ENCODE measurements at regions not wholly inside any gene's neighbourhood (a gene's known extent, or its start where the extent isn't known, plus 50 kb on each side); places are given as distances from the start of the nearest gene placed in this dataset.

GRCh38 chr7:41084381-41084780 lies 618.5 kb downstream of the INHBA start:
- no peak overlapping the region for H3K9ac ChIP-seq
- H3K27ac Mint-ChIP-seq: no peak overlapping the region
- no peaks in the 10 kb centered on the region for H3K27me3 Mint-ChIP-seq (ENCODE audit: insufficient read depth, low read depth)
- H3K4me2 ChIP-seq: no peak overlapping the region
- H3K36me3 ChIP-seq: no peaks in the 10 kb centered on the region
- H3K79me2 ChIP-seq (ENCODE audit: low read depth): no peaks in the 10 kb centered on the region
- H3F3A ChIP-seq (ENCODE audit: low read depth): no peaks in the 10 kb centered on the region
- peaks cover 2% of the 10 kb centered on the region for H3K4me1 Mint-ChIP-seq
- H3K27me3 ChIP-seq: no peaks in the 10 kb centered on the region
- H4K20me1 ChIP-seq (ENCODE audit: low read depth): no peaks in the 10 kb centered on the region
- H3K36me3 Mint-ChIP-seq: no peaks in the 10 kb centered on the region
- H3K4me3 Mint-ChIP-seq: no peak overlapping the region
- no peak overlapping the region for H2AFZ ChIP-seq (replicated peaks)
- H3K4me1 ChIP-seq: no peaks in the 10 kb centered on the region
- H3K9me3 ChIP-seq (ENCODE audit: low read depth): no peaks in the 10 kb centered on the region
- no peak overlapping the region for H3K27ac ChIP-seq
- TF ChIP-seq EZH2 (IDR thresholded peaks at IDR 0.05): no peak
- no peak for TF ChIP-seq CTCF (IDR thresholded peaks at IDR 0.05)
- no peak for TF ChIP-seq EZH2phosphoT487 (IDR thresholded peaks at IDR 0.05)
- DNase-seq (ENCODE audit: low spot score): no peak
- no peak overlapping the region for H3K4me3 ChIP-seq
- H3K9me3 Mint-ChIP-seq: peaks cover 5% of the 10 kb centered on the region

GRCh38 chr7:41069635-41070034 lies 633.3 kb downstream of the INHBA start:
- no peak for DNase-seq (ENCODE audit: low spot score)
- H4K20me1 ChIP-seq (ENCODE audit: low read depth): no peaks in the 10 kb centered on the region
- Mint-ChIP-seq H3K4me1 (no peaks in the 10 kb centered on the region), H3K27me3 (ENCODE audit: insufficient read depth, low read depth) (peaks cover 2% of the 10 kb centered on the region), H3K4me3 (no peak overlapping the region), H3K36me3 (no peaks in the 10 kb centered on the region), H3K27ac (no peak overlapping the region), H3K9me3 (no peaks in the 10 kb centered on the region)
- no peak overlapping the region for H3K9ac ChIP-seq
- no peak overlapping the region for H3K27ac ChIP-seq
- no peaks in the 10 kb centered on the region for H3K27me3 ChIP-seq
- H3K79me2 ChIP-seq (ENCODE audit: low read depth): no peaks in the 10 kb centered on the region
- H3K4me1 ChIP-seq: no peaks in the 10 kb centered on the region
- H3K9me3 ChIP-seq (ENCODE audit: low read depth): no peaks in the 10 kb centered on the region
- H3K4me2 ChIP-seq: no peak overlapping the region
- TF ChIP-seq EZH2 (IDR thresholded peaks at IDR 0.05) (no peak), EZH2phosphoT487 (IDR thresholded peaks at IDR 0.05) (no peak), CTCF (IDR thresholded peaks at IDR 0.05) (no peak)
- no peaks in the 10 kb centered on the region for H3K36me3 ChIP-seq
- no peak overlapping the region for H3K4me3 ChIP-seq
- H3F3A ChIP-seq (ENCODE audit: low read depth): no peaks in the 10 kb centered on the region
- no peak overlapping the region for H2AFZ ChIP-seq (replicated peaks)

GRCh38 chr7:41067576-41067975 lies 635.3 kb downstream of the INHBA start:
- no peaks in the 10 kb centered on the region for H3K79me2 ChIP-seq (ENCODE audit: low read depth)
- DNase-seq (ENCODE audit: low spot score): no peak
- no peak overlapping the region for H3K4me3 Mint-ChIP-seq
- no peaks in the 10 kb centered on the region for H3K4me1 Mint-ChIP-seq
- no peaks in the 10 kb centered on the region for H3K9me3 ChIP-seq (ENCODE audit: low read depth)
- H3K9me3 Mint-ChIP-seq: no peaks in the 10 kb centered on the region
- no peaks in the 10 kb centered on the region for H3K36me3 ChIP-seq
- H3K4me2 ChIP-seq: no peak overlapping the region
- no peak overlapping the region for H3K9ac ChIP-seq
- H3F3A ChIP-seq (ENCODE audit: low read depth): no peaks in the 10 kb centered on the region
- H3K36me3 Mint-ChIP-seq: no peaks in the 10 kb centered on the region
- H3K4me3 ChIP-seq: no peak overlapping the region
- no peaks in the 10 kb centered on the region for H4K20me1 ChIP-seq (ENCODE audit: low read depth)
- H3K27me3 ChIP-seq: no peaks in the 10 kb centered on the region
- H2AFZ ChIP-seq (replicated peaks): no peak overlapping the region
- TF ChIP-seq EZH2phosphoT487 (IDR thresholded peaks at IDR 0.05) (no peak), CTCF (IDR thresholded peaks at IDR 0.05) (no peak), EZH2 (IDR thresholded peaks at IDR 0.05) (no peak)
- peaks cover 2% of the 10 kb centered on the region for H3K27me3 Mint-ChIP-seq (ENCODE audit: insufficient read depth, low read depth)
- H3K27ac Mint-ChIP-seq: no peak overlapping the region
- H3K4me1 ChIP-seq: no peaks in the 10 kb centered on the region
- H3K27ac ChIP-seq: no peak overlapping the region

- H4K20me1 ChIP-seq (ENCODE audit: low read depth): no peaks in the 10 kb centered on the region
- Mint-ChIP-seq H3K27ac (no peak overlapping the region), H3K36me3 (no peaks in the 10 kb centered on the region), H3K4me3 (no peak overlapping the region), H3K9me3 (no peaks in the 10 kb centered on the region), H3K27me3 (ENCODE audit: insufficient read depth, low read depth) (peaks cover 2% of the 10 kb centered on the region), H3K4me1 (no peaks in the 10 kb centered on the region)
- H3K4me1 ChIP-seq: no peaks in the 10 kb centered on the region
- TF ChIP-seq CTCF (IDR thresholded peaks at IDR 0.05): no peak
- no peak for TF ChIP-seq EZH2phosphoT487 (IDR thresholded peaks at IDR 0.05)
- TF ChIP-seq EZH2 (IDR thresholded peaks at IDR 0.05): no peak
- no peak overlapping the region for H3K27ac ChIP-seq
- H3K4me2 ChIP-seq: no peak overlapping the region
- DNase-seq (ENCODE audit: low spot score): no peak
- H3K27me3 ChIP-seq: no peaks in the 10 kb centered on the region
- no peaks in the 10 kb centered on the region for H3F3A ChIP-seq (ENCODE audit: low read depth)
- no peak overlapping the region for H2AFZ ChIP-seq (replicated peaks)
- H3K4me3 ChIP-seq: no peak overlapping the region
- no peak overlapping the region for H3K9ac ChIP-seq
- H3K79me2 ChIP-seq (ENCODE audit: low read depth): no peaks in the 10 kb centered on the region
- no peaks in the 10 kb centered on the region for H3K9me3 ChIP-seq (ENCODE audit: low read depth)
- no peaks in the 10 kb centered on the region for H3K36me3 ChIP-seq
Measured at GRCh38 chr7:41065663-41066062, 637.2 kb downstream of the INHBA start.

Measured in neural progenitor cell (in vitro differentiated cells).